Uterus (tissue), 2 donors: ENCODE measurements at regions not wholly inside any gene's neighbourhood (a gene's known extent, or its start where the extent isn't known, plus 50 kb on each side); places are given as distances from the start of the nearest gene placed in this dataset.

Experiments used
- POLR2A ChIP-seq, 2 donors: fragments of 450-650 bp; IDR thresholded peaks; one replicate each; pipeline ENCODE4 v1.6.1; 2016; ENCODE audit warnings: antibody characterized with exemption in 2 of 2, mild to moderate bottlenecking in 1 of 2, moderate library complexity in 1 of 2
- TF ChIP-seq, protein P1 (sequence below), 4 experiments: fragments of 200-600 bp in 2 of 4; fragments of 450-650 bp in 2 of 4; sonication (generic) in 2 of 4; IDR thresholded peaks; one replicate each; pipeline ENCODE4 v1.5.1; 2016 to 2019; ENCODE audit warnings: antibody characterized with exemption in 4 of 4, mild to moderate bottlenecking in 2 of 4, moderate library complexity in 1 of 4

DNA sequence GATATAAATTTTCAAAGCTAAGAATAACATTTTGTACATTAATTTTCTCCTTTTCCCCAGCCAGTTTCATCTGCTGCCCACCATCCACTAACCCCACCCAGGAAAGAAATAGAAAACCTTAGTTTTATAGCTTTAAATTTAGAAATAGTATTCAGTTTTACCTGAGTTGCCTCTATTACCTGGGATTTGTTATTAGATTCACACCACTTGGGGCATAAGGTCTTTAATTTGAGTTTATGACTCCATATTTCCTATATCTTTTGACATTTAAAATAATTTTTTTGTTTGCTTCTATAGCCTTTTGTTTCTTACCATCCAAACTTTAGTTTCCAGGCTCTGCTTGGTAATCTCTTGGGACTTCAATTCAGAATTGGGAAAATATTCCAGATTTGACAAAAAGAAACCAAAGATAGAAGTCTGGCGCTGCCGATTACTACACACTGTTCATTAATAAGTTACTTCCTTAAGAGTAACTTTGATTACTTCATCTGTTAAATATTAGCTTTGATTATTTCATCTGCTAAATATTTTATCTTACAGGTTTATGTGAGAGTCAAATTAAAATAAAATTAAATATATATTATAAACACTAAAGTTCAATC is 485.5 kb upstream of the FOXG1 start:
- TF ChIP-seq, protein P1, sequence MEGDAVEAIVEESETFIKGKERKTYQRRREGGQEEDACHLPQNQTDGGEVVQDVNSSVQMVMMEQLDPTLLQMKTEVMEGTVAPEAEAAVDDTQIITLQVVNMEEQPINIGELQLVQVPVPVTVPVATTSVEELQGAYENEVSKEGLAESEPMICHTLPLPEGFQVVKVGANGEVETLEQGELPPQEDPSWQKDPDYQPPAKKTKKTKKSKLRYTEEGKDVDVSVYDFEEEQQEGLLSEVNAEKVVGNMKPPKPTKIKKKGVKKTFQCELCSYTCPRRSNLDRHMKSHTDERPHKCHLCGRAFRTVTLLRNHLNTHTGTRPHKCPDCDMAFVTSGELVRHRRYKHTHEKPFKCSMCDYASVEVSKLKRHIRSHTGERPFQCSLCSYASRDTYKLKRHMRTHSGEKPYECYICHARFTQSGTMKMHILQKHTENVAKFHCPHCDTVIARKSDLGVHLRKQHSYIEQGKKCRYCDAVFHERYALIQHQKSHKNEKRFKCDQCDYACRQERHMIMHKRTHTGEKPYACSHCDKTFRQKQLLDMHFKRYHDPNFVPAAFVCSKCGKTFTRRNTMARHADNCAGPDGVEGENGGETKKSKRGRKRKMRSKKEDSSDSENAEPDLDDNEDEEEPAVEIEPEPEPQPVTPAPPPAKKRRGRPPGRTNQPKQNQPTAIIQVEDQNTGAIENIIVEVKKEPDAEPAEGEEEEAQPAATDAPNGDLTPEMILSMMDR (IDR thresholded peaks at IDR 0.05), result no peak
- no peak for TF ChIP-seq POLR2A (IDR thresholded peaks at IDR 0.05)
